MM.1S (cell line): ENCODE measurements at regions not wholly inside any gene's neighbourhood (a gene's known extent, or its start where the extent isn't known, plus 50 kb on each side); places are given as distances from the start of the nearest gene placed in this dataset.
"Not testable (repeated sequence)": the region's sequence is repeated elsewhere in the genome, so short reads cannot be mapped to it uniquely, and the experiment has no call there.

Experiments
- DNase-seq: peaks from one replicate; pipeline ENCODE4 v3.0.0-alpha.2; 2015
- H2AFZ ChIP-seq: fragments of 300-600 bp; sonication (generic); 2 replicates; pipeline ENCODE4 v1.6.0; 2016; ENCODE audit warnings: antibody characterized with exemption, low read length
- H3F3A ChIP-seq: fragments of 300-600 bp; sonication (generic); 2 replicates; pipeline ENCODE4 v1.6.1; 2016; ENCODE audit warnings: mild to moderate bottlenecking, antibody characterized with exemption, low read length, moderate library complexity, mixed read lengths; ENCODE audit not compliant: insufficient read depth
- H3K27ac ChIP-seq: fragments of 300-600 bp; sonication (generic); 2 replicates; pipeline ENCODE4 v1.5.1; 2016; ENCODE audit warnings: mild to moderate bottlenecking, low read length
- H3K27me3 ChIP-seq: fragments of 300-600 bp; sonication (generic); replicated peaks from 2 replicates; pipeline ENCODE4 v1.6.0; 2016; ENCODE audit warnings: low read length; ENCODE audit not compliant: insufficient read depth
- H3K36me3 ChIP-seq: fragments of 300-600 bp; sonication (generic); replicated peaks from 2 replicates; pipeline ENCODE4 v1.6.1; 2016; ENCODE audit warnings: mild to moderate bottlenecking, low read length, mixed read lengths; ENCODE audit not compliant: insufficient read depth
- H3K4me1 ChIP-seq: fragments of 300-600 bp; sonication (generic); 2 replicates; pipeline ENCODE4 v1.6.1; 2016; ENCODE audit warnings: low read length, mixed read lengths
- H3K4me2 ChIP-seq: fragments of 300-600 bp; sonication (generic); 2 replicates; pipeline ENCODE4 v1.6.0; 2016; ENCODE audit warnings: low read depth, low read length
- H3K4me3 ChIP-seq: fragments of 300-600 bp; sonication (generic); 2 replicates; pipeline ENCODE4 v1.5.1; 2016; ENCODE audit warnings: low read length, mixed read lengths
- H3K79me2 ChIP-seq: fragments of 300-600 bp; sonication (generic); 2 replicates; pipeline ENCODE4 v1.6.1; 2016; ENCODE audit warnings: mixed run types, low read length, mixed read lengths
- H3K9ac ChIP-seq: fragments of 300-600 bp; sonication (generic); 2 replicates; pipeline ENCODE4 v1.6.1; 2016; ENCODE audit warnings: low read length, mixed read lengths
- H3K9me2 ChIP-seq: fragments of 300-600 bp; sonication (generic); replicated peaks from 2 replicates; pipeline ENCODE4 v1.6.1; 2016; ENCODE audit warnings: mild to moderate bottlenecking, low read length, mixed read lengths; ENCODE audit not compliant: insufficient read depth
- H3K9me3 ChIP-seq: fragments of 300-600 bp; sonication (generic); replicated peaks from 2 replicates; pipeline ENCODE4 v1.6.1; 2016; ENCODE audit warnings: mild to moderate bottlenecking, low read length, mixed read lengths; ENCODE audit not compliant: insufficient read depth
- H4K20me1 ChIP-seq: fragments of 300-600 bp; sonication (generic); 2 replicates; pipeline ENCODE4 v1.6.1; 2016; ENCODE audit warnings: mild to moderate bottlenecking, low read length, moderate library complexity, mixed read lengths; ENCODE audit not compliant: insufficient read depth
- CTCF ChIP-seq: fragments of 300-600 bp; sonication (generic); IDR thresholded peaks from 2 replicates; pipeline ENCODE4 v1.5.1; 2016; ENCODE audit warnings: antibody characterized with exemption, low read length, mixed read lengths
- EZH2 ChIP-seq: fragments of 300-600 bp; sonication (generic); optimal IDR thresholded peaks from 2 replicates; pipeline ENCODE3; 2017; ENCODE audit warnings: low read depth, mild to moderate bottlenecking, antibody characterized with exemption, low read length, mixed read lengths
- EZH2phosphoT487 ChIP-seq: fragments of 300-600 bp; sonication (generic); IDR thresholded peaks from 2 replicates; pipeline ENCODE4 v1.6.1; 2018; ENCODE audit warnings: antibody characterized with exemption, low read length

GRCh38 chr10:100647928-100648327 lies 97.5 kb upstream of the PAX2 start:
- TF ChIP-seq CTCF = no peak
- Histone ChIP-seq H3F3A (no peaks in the 10 kb centered on the region), H4K20me1 (no peaks in the 10 kb centered on the region), H3K9ac (no peak overlapping the region), H3K9me2 (no peaks in the 10 kb centered on the region), H3K9me3 (no peaks in the 10 kb centered on the region), H3K27me3 (peaks cover 52% of the 10 kb centered on the region), H3K36me3 (no peaks in the 10 kb centered on the region), H3K4me1 (no peaks in the 10 kb centered on the region), H3K79me2 (no peaks in the 10 kb centered on the region), H2AFZ (no peak overlapping the region), H3K4me2 (no peak overlapping the region), H3K4me3 (no peak overlapping the region), H3K27ac (no peak overlapping the region)
- DNase-seq = no peak

- Histone ChIP-seq H3K36me3 (no peaks in the 10 kb centered on the region), H3K9ac (no peak overlapping the region), H3F3A (no peaks in the 10 kb centered on the region), H4K20me1 (no peaks in the 10 kb centered on the region), H2AFZ (no peak overlapping the region), H3K4me3 (no peak overlapping the region), H3K4me2 (no peak overlapping the region), H3K9me3 (no peaks in the 10 kb centered on the region), H3K27me3 (peaks cover 60% of the 10 kb centered on the region), H3K9me2 (no peaks in the 10 kb centered on the region), H3K79me2 (no peaks in the 10 kb centered on the region), H3K27ac (no peak overlapping the region), H3K4me1 (no peaks in the 10 kb centered on the region)
- DNase-seq = no peak
- no peak for TF ChIP-seq EZH2
- no peak for TF ChIP-seq EZH2phosphoT487
- no peak for TF ChIP-seq CTCF
These were observed 94.7 kb upstream of the PAX2 start for GRCh38 chr10:100650693-100651092.

GRCh38 chr10:100651099-100651498 lies 94.3 kb upstream of the PAX2 start:
- H3K36me3 ChIP-seq, H3K4me2 ChIP-seq, H3K4me3 ChIP-seq, DNase-seq, H3F3A ChIP-seq, H3K9me2 ChIP-seq, H2AFZ ChIP-seq, H3K9ac ChIP-seq, H3K27ac ChIP-seq, H3K9me3 ChIP-seq, H4K20me1 ChIP-seq, H3K79me2 ChIP-seq, H3K4me1 ChIP-seq: not testable (repeated sequence)
- peaks cover 63% of the 10 kb centered on the region for H3K27me3 ChIP-seq

- H3K36me3 ChIP-seq = no peaks in the 10 kb centered on the region
- no peak overlapping the region for H3K9ac ChIP-seq
- no peak for TF ChIP-seq EZH2phosphoT487
- no peak for TF ChIP-seq CTCF
- TF ChIP-seq EZH2 = no peak
- peaks cover 62% of the 10 kb centered on the region for H3K27me3 ChIP-seq
- no peak for DNase-seq
- H3K79me2 ChIP-seq = no peaks in the 10 kb centered on the region
- H3K9me2 ChIP-seq = no peaks in the 10 kb centered on the region
- no peak overlapping the region for H3K4me2 ChIP-seq
- no peaks in the 10 kb centered on the region for H3K4me1 ChIP-seq
- H3K27ac ChIP-seq = no peak overlapping the region
- no peak overlapping the region for H3K4me3 ChIP-seq
- no peaks in the 10 kb centered on the region for H3K9me3 ChIP-seq
- no peak overlapping the region for H2AFZ ChIP-seq
- no peaks in the 10 kb centered on the region for H4K20me1 ChIP-seq
- no peaks in the 10 kb centered on the region for H3F3A ChIP-seq
These were observed 93.5 kb upstream of the PAX2 start for GRCh38 chr10:100651916-100652315.
